NT2/D1 (cell line): ENCODE measurements at regions not wholly inside any gene's neighbourhood (a gene's known extent, or its start where the extent isn't known, plus 50 kb on each side); places are given as distances from the start of the nearest gene placed in this dataset.

Experiments
- SUZ12 ChIP-seq: IDR thresholded peaks from 2 replicates; pipeline ENCODE4 v1.6.1; 2011; ENCODE audit not compliant: insufficient read length, insufficient read depth; ENCODE audit errors: extremely low read depth
- YY1 ChIP-seq: IDR thresholded peaks from 2 replicates; pipeline ENCODE4 v1.6.1; 2011; ENCODE audit not compliant: insufficient read length, insufficient read depth

GRCh38 chr16:85382717-85383118 is 230.4 kb upstream of the GSE1 start:
- TF ChIP-seq YY1 = no peak
- no peak for TF ChIP-seq SUZ12
